NCI-H1417 treated with DMSO at 0.1 percent for 48 hours (cell line): ENCODE measurements at regions not wholly inside any gene's neighbourhood (a gene's known extent, or its start where the extent isn't known, plus 50 kb on each side); places are given as distances from the start of the nearest gene placed in this dataset.
"Not testable (repeated sequence)": the region's sequence is repeated elsewhere in the genome, so short reads cannot be mapped to it uniquely, and the experiment has no call there.

ENCODE experiments used
- DNase-seq: peaks from one replicate; lab custom pipeline; 2025; lab: John Stamatoyannopoulos, UW

- not testable (repeated sequence) for DNase-seq
Observed at GRCh38 chr9:30292026-30292425, 2092.4 kb upstream of the ACO1 start.

- no peak for DNase-seq
Observed at GRCh38 chr9:30293231-30293630, 2091.2 kb upstream of the ACO1 start.

GRCh38 chr9:30299126-30299780, 2085.2 kb upstream of the ACO1 start:
- DNase-seq = no peak

- DNase-seq = no peak
Observed at GRCh38 chr9:30301271-30301963, 2083.0 kb upstream of the ACO1 start.

GRCh38 chr9:30310711-30311110, 2073.7 kb upstream of the ACO1 start:
- DNase-seq = no peak

GRCh38 chr9:30329431-30329830, 2055.0 kb upstream of the ACO1 start:
- no peak for DNase-seq

- DNase-seq = no peak
Observed at GRCh38 chr9:30348904-30349303, 2035.5 kb upstream of the ACO1 start.

- DNase-seq = no peak
Observed at GRCh38 chr9:30349526-30350513, 2034.6 kb upstream of the ACO1 start.

GRCh38 chr9:30356221-30356620, 2028.2 kb upstream of the ACO1 start:
- DNase-seq = no peak

- DNase-seq = no peak
Observed at GRCh38 chr9:30362373-30362772, 2022.1 kb upstream of the ACO1 start.

- not testable (repeated sequence) for DNase-seq
Observed at GRCh38 chr9:30366140-30366539, 2018.3 kb upstream of the ACO1 start.

GRCh38 chr9:30382271-30382670, 2002.2 kb upstream of the ACO1 start:
- no peak for DNase-seq

GRCh38 chr9:30410273-30410672, 1974.2 kb upstream of the ACO1 start:
- DNase-seq = no peak

GRCh38 chr9:30411571-30411970, 1972.9 kb upstream of the ACO1 start:
- no peak for DNase-seq

GRCh38 chr9:30459156-30459555, 1925.3 kb upstream of the ACO1 start:
- no peak for DNase-seq

GRCh38 chr9:30476826-30477225, 1907.6 kb upstream of the ACO1 start:
- no peak for DNase-seq

- DNase-seq = no peak
Observed at GRCh38 chr9:30478684-30479083, 1905.8 kb upstream of the ACO1 start.

GRCh38 chr9:30482499-30482898, 1901.9 kb upstream of the ACO1 start:
- no peak for DNase-seq

GRCh38 chr9:30484690-30485089, 1899.8 kb upstream of the ACO1 start:
- no peak for DNase-seq

GRCh38 chr9:30504502-30504905, 1879.9 kb upstream of the ACO1 start:
- no peak for DNase-seq

- DNase-seq = no peak
Observed at GRCh38 chr9:30505311-30505710, 1879.1 kb upstream of the ACO1 start.

- DNase-seq = no peak
Observed at GRCh38 chr9:30506749-30507148, 1877.7 kb upstream of the ACO1 start.

- no peak for DNase-seq
Observed at GRCh38 chr9:30507166-30507565, 1877.3 kb upstream of the ACO1 start.
